Glutamatergic neuron (in vitro differentiated cells): ENCODE measurements at regions not wholly inside any gene's neighbourhood (a gene's known extent, or its start where the extent isn't known, plus 50 kb on each side); places are given as distances from the start of the nearest gene placed in this dataset.

ENCODE experiments used
- DNase-seq: peaks from one replicate; pipeline ENCODE4 v3.0.0; 2022
- H3K27ac Mint-ChIP-seq: one replicate; pipeline ENCODE4 v1.8.0; 2020; ENCODE audit warnings: mild to moderate bottlenecking, mixed read lengths, inconsistent platforms; ENCODE audit not compliant: unreplicated experiment
- H3K27me3 Mint-ChIP-seq: one replicate; pipeline ENCODE4 v1.8.0; 2020; ENCODE audit warnings: mild to moderate bottlenecking, moderate library complexity, mixed read lengths, inconsistent platforms; ENCODE audit not compliant: unreplicated experiment
- H3K36me3 Mint-ChIP-seq: one replicate; pipeline ENCODE4 v1.8.0; 2020; ENCODE audit warnings: mild to moderate bottlenecking, mixed read lengths, inconsistent platforms; ENCODE audit not compliant: unreplicated experiment
- H3K4me1 Mint-ChIP-seq: one replicate; pipeline ENCODE4 v1.8.0; 2020; ENCODE audit warnings: mild to moderate bottlenecking, low read depth, mixed read lengths, inconsistent platforms; ENCODE audit not compliant: unreplicated experiment
- H3K4me3 Mint-ChIP-seq: one replicate; pipeline ENCODE4 v1.8.0; 2020; ENCODE audit warnings: mild to moderate bottlenecking, mixed read lengths, inconsistent platforms; ENCODE audit not compliant: unreplicated experiment
- H3K9me3 Mint-ChIP-seq: one replicate; pipeline ENCODE4 v1.8.0; 2020; ENCODE audit warnings: mild to moderate bottlenecking, moderate library complexity, mixed read lengths, inconsistent platforms; ENCODE audit not compliant: unreplicated experiment
- CTCF ChIP-seq: fragments of 200-600 bp; sonication (generic); IDR thresholded peaks from one replicate; pipeline ENCODE4 v1.5.0; 2021; ENCODE audit not compliant: partially characterized antibody, unreplicated experiment

GRCh38 chr14:61643555-61643954, 51.8 kb upstream of the HIF1A start:
- H3K4me3 Mint-ChIP-seq: peak overlapping the region; percentile 9
- peaks cover 5% of the 10 kb centered on the region for H3K27me3 Mint-ChIP-seq
- H3K4me1 Mint-ChIP-seq: peaks cover 62% of the 10 kb centered on the region
- TF ChIP-seq CTCF: no peak
- DNase-seq: no peak
- peak overlapping the region; percentile 98 for H3K27ac Mint-ChIP-seq
- H3K36me3 Mint-ChIP-seq: peaks cover 7% of the 10 kb centered on the region
- peaks cover 5% of the 10 kb centered on the region for H3K9me3 Mint-ChIP-seq

GRCh38 chr14:61644175-61644574, 51.1 kb upstream of the HIF1A start:
- no peak for TF ChIP-seq CTCF
- Mint-ChIP-seq H3K4me3 (peak overlapping the region; percentile 63), H3K36me3 (peaks cover 7% of the 10 kb centered on the region), H3K9me3 (peaks cover 5% of the 10 kb centered on the region), H3K27me3 (peaks cover 5% of the 10 kb centered on the region), H3K27ac (peak overlapping the region; percentile 98), H3K4me1 (peaks cover 62% of the 10 kb centered on the region)
- no peak for DNase-seq

- H3K27me3 Mint-ChIP-seq: peaks cover 5% of the 10 kb centered on the region
- peak overlapping the region; percentile 63 for H3K4me3 Mint-ChIP-seq
- peaks cover 5% of the 10 kb centered on the region for H3K9me3 Mint-ChIP-seq
- peak; percentile 49 for DNase-seq
- TF ChIP-seq CTCF: no peak
- peak overlapping the region; percentile 98 for H3K27ac Mint-ChIP-seq
- peaks cover 65% of the 10 kb centered on the region for H3K4me1 Mint-ChIP-seq
- peaks cover 7% of the 10 kb centered on the region for H3K36me3 Mint-ChIP-seq
Observed at GRCh38 chr14:61644834-61645233, 50.5 kb upstream of the HIF1A start.

- Mint-ChIP-seq H3K27me3 (peaks cover 5% of the 10 kb centered on the region), H3K9me3 (peaks cover 5% of the 10 kb centered on the region), H3K4me3 (peak overlapping the region; percentile 43), H3K4me1 (peaks cover 63% of the 10 kb centered on the region), H3K36me3 (peaks cover 7% of the 10 kb centered on the region), H3K27ac (peak overlapping the region; percentile 87)
- TF ChIP-seq CTCF: no peak
- DNase-seq: no peak
Observed at GRCh38 chr14:61645247-61645646, 50.1 kb upstream of the HIF1A start.
